Right cardiac atrium (tissue), 5 donors: ENCODE measurements at regions not wholly inside any gene's neighbourhood (a gene's known extent, or its start where the extent isn't known, plus 50 kb on each side); places are given as distances from the start of the nearest gene placed in this dataset.
A peak's percentile ranks its signal among the peaks of the same experiment; 100 is the strongest.

Source experiments
- ATAC-seq, 2 donors: fragments of 200-7000 bp; cut with Tn5 transposase; one replicate each; pipeline versions ENCODE4 v1.8.0 to v1.9.1; 2020; ENCODE audit warnings: moderate library complexity in 2 of 2, mild to moderate bottlenecking in 1 of 2
- DNase-seq, 3 donors: peaks; one replicate each; pipeline ENCODE4 v3.0.0-alpha.2; 2020
- H3K27ac ChIP-seq: one replicate; pipeline ENCODE4 v1.5.1; 2013; ENCODE audit warnings: mild to moderate bottlenecking, low read length, control low read depth, moderate library complexity
- H3K27me3 ChIP-seq: one replicate; pipeline ENCODE4 v1.6.1; 2013; ENCODE audit not compliant: control insufficient read depth, insufficient read depth
- H3K4me1 ChIP-seq: one replicate; pipeline ENCODE4 v1.6.1; 2013; ENCODE audit warnings: low read length; ENCODE audit not compliant: control insufficient read depth, insufficient read depth
- H3K4me3 ChIP-seq: one replicate; pipeline ENCODE4 v1.5.1; 2013; ENCODE audit warnings: low read length, control low read depth
- H3K9me3 ChIP-seq: one replicate; pipeline ENCODE4 v1.6.1; 2013; ENCODE audit warnings: low read length; ENCODE audit not compliant: control insufficient read depth
- WGBS: extraction: QIAGEN DNeasy Blood & Tissue Kit; methylation state at CpG from one replicate; pipeline ENCODE4 v1.1.7; 2013; 5-methylcytosine and 5-hydroxymethylcytosine counted together
- intact Hi-C, 4 donors: fragments of 100-400 bp; cut with DNase I; formaldehyde crosslinking; loops; one replicate each; pipeline versions ENCODE4 v1.11.0 to v1.14.0; 2022 to 2023
- donor health status: healthy with polysubstance abuse.
- donor health status: DM: no; HTN: yes; CAD: no.
- donor health status: DM: no; HTN: no; CAD: no.
- donor health status: DM: no; HTN: yes; CAD: no; lungs with severe emphysema.
- donor health status: DM: yes; HTN: yes; CAD: no.

- ATAC-seq (no peak), DNase-seq (no peak)
- Histone ChIP-seq H3K27ac (no peak overlapping the region), H3K4me1 (no peaks in the 10 kb centered on the region), H3K27me3 (no peaks in the 10 kb centered on the region), H3K4me3 (no peak overlapping the region), H3K9me3 (no peaks in the 10 kb centered on the region)
- intact Hi-C loops = no loop called here
- WGBS = 95% methylated on average over 11 of the region's 11 CpGs
Observed at GRCh38 chr14:94922595-94923239, 152.8 kb upstream of the GSC start.

GRCh38 chr14:94921882-94922585 is 152.1 kb upstream of the GSC start:
- intact Hi-C loops = no loop called here
- Histone ChIP-seq H3K27me3 (no peaks in the 10 kb centered on the region), H3K4me3 (no peak overlapping the region), H3K4me1 (no peaks in the 10 kb centered on the region), H3K9me3 (no peaks in the 10 kb centered on the region), H3K27ac (no peak overlapping the region)
- DNase-seq (no peak), ATAC-seq (peak; percentile 47 to 57)
- WGBS = 72% methylated on average over 15 of the region's 15 CpGs

GRCh38 chr14:94921456-94921855 is 151.5 kb upstream of the GSC start:
- no peak overlapping the region for H3K27ac ChIP-seq
- 82% methylated on average over 1 of the region's 1 CpG for WGBS
- no peaks in the 10 kb centered on the region for H3K9me3 ChIP-seq
- ATAC-seq (no peak), DNase-seq (no peak)
- no peak overlapping the region for H3K4me3 ChIP-seq
- no peaks in the 10 kb centered on the region for H3K27me3 ChIP-seq
- intact Hi-C loops = no loop called here
- no peaks in the 10 kb centered on the region for H3K4me1 ChIP-seq

- DNase-seq (no peak), ATAC-seq (no peak)
- WGBS = 88% methylated on average over 9 of the region's 9 CpGs
- no peaks in the 10 kb centered on the region for H3K27me3 ChIP-seq
- intact Hi-C loops = no loop called here
- no peak overlapping the region for H3K4me3 ChIP-seq
- H3K9me3 ChIP-seq = no peaks in the 10 kb centered on the region
- no peak overlapping the region for H3K27ac ChIP-seq
- H3K4me1 ChIP-seq = no peaks in the 10 kb centered on the region
Observed at GRCh38 chr14:94919896-94920295, 150.0 kb upstream of the GSC start.

GRCh38 chr14:94918896-94919295 is 149.0 kb upstream of the GSC start:
- WGBS = 81% methylated on average over 8 of the region's 8 CpGs
- Histone ChIP-seq H3K27ac (no peak overlapping the region), H3K27me3 (no peaks in the 10 kb centered on the region), H3K4me3 (no peak overlapping the region), H3K9me3 (no peaks in the 10 kb centered on the region), H3K4me1 (no peaks in the 10 kb centered on the region)
- ATAC-seq = no peak
- intact Hi-C loops = no loop called here
- no peak for DNase-seq

- 86% methylated on average over 7 of the region's 7 CpGs for WGBS
- ATAC-seq (no peak), DNase-seq (no peak)
- no peak overlapping the region for H3K27ac ChIP-seq
- intact Hi-C loops = no loop called here
- H3K4me3 ChIP-seq = no peak overlapping the region
- H3K27me3 ChIP-seq = no peaks in the 10 kb centered on the region
- H3K4me1 ChIP-seq = no peaks in the 10 kb centered on the region
- no peaks in the 10 kb centered on the region for H3K9me3 ChIP-seq
Observed at GRCh38 chr14:94917041-94917600, 147.2 kb upstream of the GSC start.

- DNase-seq (no peak), ATAC-seq (no peak)
- no peaks in the 10 kb centered on the region for H3K4me1 ChIP-seq
- H3K27me3 ChIP-seq = no peaks in the 10 kb centered on the region
- H3K27ac ChIP-seq = no peak overlapping the region
- H3K9me3 ChIP-seq = no peaks in the 10 kb centered on the region
- intact Hi-C loops = no loop called here
- WGBS = 82% methylated on average over 3 of the region's 3 CpGs
- no peak overlapping the region for H3K4me3 ChIP-seq
Observed at GRCh38 chr14:94914191-94914590, 144.3 kb upstream of the GSC start.

GRCh38 chr14:94907626-94908261 is 137.8 kb upstream of the GSC start:
- ATAC-seq = peak; percentile 49 to 55
- no peaks in the 10 kb centered on the region for H3K27me3 ChIP-seq
- peak in 2 of 3 donors; percentile 29 to 81 for DNase-seq
- H3K27ac ChIP-seq = no peak overlapping the region
- intact Hi-C loops = no loop called here
- no peaks in the 10 kb centered on the region for H3K9me3 ChIP-seq
- H3K4me3 ChIP-seq = peak overlapping the region; percentile 39
- WGBS = 51% methylated on average over 30 of the region's 30 CpGs
- no peaks in the 10 kb centered on the region for H3K4me1 ChIP-seq

GRCh38 chr14:94906991-94907587 is 137.2 kb upstream of the GSC start:
- intact Hi-C loops = no loop called here
- ATAC-seq (no peak), DNase-seq (no peak)
- Histone ChIP-seq H3K4me1 (no peaks in the 10 kb centered on the region), H3K9me3 (no peaks in the 10 kb centered on the region), H3K4me3 (peak overlapping the region; percentile 39), H3K27ac (no peak overlapping the region), H3K27me3 (no peaks in the 10 kb centered on the region)
- 56% methylated on average over 6 of the region's 6 CpGs for WGBS

GRCh38 chr14:94906577-94906976 is 136.7 kb upstream of the GSC start:
- Histone ChIP-seq H3K9me3 (no peaks in the 10 kb centered on the region), H3K4me1 (no peaks in the 10 kb centered on the region), H3K4me3 (no peak overlapping the region), H3K27me3 (no peaks in the 10 kb centered on the region), H3K27ac (no peak overlapping the region)
- DNase-seq (no peak), ATAC-seq (no peak)
- WGBS = 93% methylated on average over 4 of the region's 4 CpGs
- intact Hi-C loops = no loop called here

- H3K27ac ChIP-seq = no peak overlapping the region
- ATAC-seq (no peak), DNase-seq (no peak)
- H3K27me3 ChIP-seq = no peaks in the 10 kb centered on the region
- no peaks in the 10 kb centered on the region for H3K4me1 ChIP-seq
- no peaks in the 10 kb centered on the region for H3K9me3 ChIP-seq
- intact Hi-C loops = no loop called here
- H3K4me3 ChIP-seq = no peak overlapping the region
- WGBS = 68% methylated on average over 4 of the region's 4 CpGs
Observed at GRCh38 chr14:94904636-94905035, 134.7 kb upstream of the GSC start.
